GM12878 (cell line): ENCODE measurements at regions not wholly inside any gene's neighbourhood (a gene's known extent, or its start where the extent isn't known, plus 50 kb on each side); places are given as distances from the start of the nearest gene placed in this dataset.

Source experiments
- ATAC-seq: fragments of 200-7000 bp; cut with Tn5 transposase; 3 replicates; pipeline ENCODE4 v1.9.1; 2020; ENCODE audit warnings: mild to moderate bottlenecking, moderate library complexity
- BruUV-seq: library from RNA; stranded (reverse); fragments of 400-500 nt; replicated peaks from 2 replicates; lab custom pipeline; 2021; lab: Mats Ljungman, UMichigan
- CTCF ChIA-PET: fragments of 300-600 bp; sonication (Branson Sonifier 250); formaldehyde crosslinking; extraction: SDS; loops from one replicate; lab custom pipeline; 2021; ENCODE audit warnings: inconsistent platforms; lab: Yijun Ruan, JAX
- POLR2A ChIA-PET: fragments of 350-600 bp; formaldehyde crosslinking; extraction: SDS; loops from one replicate; lab custom pipeline; 2021; ENCODE audit warnings: inconsistent platforms; lab: Charles Lee
- RAD21 ChIA-PET: fragments of 300-600 bp; sonication (Branson Sonifier 250); formaldehyde crosslinking; loops from one replicate; lab custom pipeline; 2023; ENCODE audit warnings: antibody characterized with exemption; ENCODE audit not compliant: unreplicated experiment; lab: Charles Lee
- SMC1A ChIA-PET: fragments of 300-600 bp; sonication (Branson Sonifier 250); formaldehyde crosslinking; loops from one replicate; lab custom pipeline; 2023; ENCODE audit not compliant: unreplicated experiment, uncharacterized antibody; lab: Charles Lee
- DNase-seq: peaks from one replicate; pipeline ENCODE4 v3.0.0-alpha.2; 2011; ENCODE audit warnings: low read depth, low spot score
- FAIRE-seq: peaks from 3 replicates; lab custom pipeline; 2011; peaks lifted over from hg19 to GRCh38; lab: Jason Lieb, UNC
- H2AFZ ChIP-seq: 2 replicates; pipeline ENCODE4 v1.6.0; 2011; ENCODE audit warnings: low read depth, low read length, control low read depth; ENCODE audit not compliant: control insufficient read depth
- H3K27ac ChIP-seq: 2 replicates; pipeline ENCODE4 v1.5.1; 2011; ENCODE audit warnings: control low read depth; ENCODE audit not compliant: control insufficient read depth, insufficient read depth
- H3K27me3 ChIP-seq, 2 experiments: replicated peaks in 1 of 2; 2 replicates each; pipeline versions ENCODE4 v1.6.0 to v1.6.1; 2011; ENCODE audit warnings: low read length in 1 of 2; ENCODE audit not compliant: control insufficient read depth in 2 of 2, insufficient read depth in 2 of 2
- H3K36me3 ChIP-seq, 2 experiments: 2 replicates each; pipeline ENCODE4 v1.5.1; 2011; ENCODE audit warnings: low read length in 1 of 2; ENCODE audit not compliant: control insufficient read depth in 2 of 2, insufficient read depth in 2 of 2
- H3K4me1 ChIP-seq: 2 replicates; pipeline ENCODE4 v1.6.1; 2011; ENCODE audit warnings: mild to moderate bottlenecking, low read length, moderate library complexity, mixed read lengths; ENCODE audit not compliant: control insufficient read depth, insufficient read depth
- H3K4me2 ChIP-seq: 2 replicates; pipeline ENCODE4 v1.6.0; 2011; ENCODE audit warnings: control low read depth; ENCODE audit not compliant: control insufficient read depth, insufficient read depth
- H3K4me3 ChIP-seq: fragments of 200-600 bp; sonication (generic); 2 replicates; pipeline ENCODE4 v1.5.1; 2016
- H3K79me2 ChIP-seq: 2 replicates; pipeline ENCODE4 v1.6.0; 2011; ENCODE audit warnings: low read length; ENCODE audit not compliant: control insufficient read depth, insufficient read depth
- H3K9ac ChIP-seq: 2 replicates; pipeline ENCODE4 v1.8.0; 2011; ENCODE audit warnings: low read length, control low read depth, mixed read lengths; ENCODE audit not compliant: control insufficient read depth, insufficient read depth
- H3K9me3 ChIP-seq: replicated peaks from 3 replicates; pipeline ENCODE4 v1.5.1; 2011; ENCODE audit warnings: mild to moderate bottlenecking, low read length; ENCODE audit not compliant: control insufficient read depth, insufficient read depth
- H4K20me1 ChIP-seq: 2 replicates; pipeline ENCODE4 v1.6.0; 2011; ENCODE audit not compliant: control insufficient read depth, insufficient read depth
- ATF3 ChIP-seq: IDR thresholded peaks from 2 replicates; pipeline ENCODE4 v1.6.1; 2011; ENCODE audit warnings: low read depth, mild to moderate bottlenecking, low read length, moderate library complexity, borderline replicate concordance; ENCODE audit errors: extremely low read depth
- BHLHE40 ChIP-seq, 2 experiments: fragments of 450-650 bp in 1 of 2; IDR thresholded peaks; 2 replicates each; pipeline ENCODE4 v1.6.1; 2011 to 2017; ENCODE audit warnings: low read depth in 2 of 2, borderline replicate concordance in 1 of 2, improper control_type of control experiment in 1 of 2, low read length in 1 of 2, mild to moderate bottlenecking in 1 of 2
- CREM ChIP-seq: IDR thresholded peaks from 2 replicates; pipeline ENCODE4 v1.6.1; 2014; ENCODE audit warnings: antibody characterized with exemption, low read depth
- EED ChIP-seq: sonication (generic); IDR thresholded peaks from 2 replicates; pipeline ENCODE4 v1.6.1; 2016; ENCODE audit warnings: antibody characterized with exemption, low read depth
- FOXM1 ChIP-seq: IDR thresholded peaks from 2 replicates; pipeline ENCODE4 v1.6.1; 2012; ENCODE audit warnings: low read depth, mild to moderate bottlenecking, inconsistent platforms, low read length, moderate library complexity
- HCFC1 ChIP-seq: fragments of 150-350 bp; IDR thresholded peaks from 2 replicates; pipeline ENCODE4 v1.6.1; 2014; ENCODE audit warnings: low read length
- IKZF2 ChIP-seq, 2 experiments: fragments of 450-650 bp; IDR thresholded peaks; 2 replicates each; pipeline ENCODE4 v1.6.1; 2017; ENCODE audit warnings: mild to moderate bottlenecking in 2 of 2, moderate library complexity in 2 of 2
- KAT2A ChIP-seq: conservative IDR thresholded peaks from 2 replicates; pipeline ENCODE4 v1.6.1; 2011; ENCODE audit warnings: low read depth, low read length; ENCODE audit not compliant: control insufficient read depth
- NFIC ChIP-seq: IDR thresholded peaks from 2 replicates; pipeline ENCODE4 v1.6.1; 2012; ENCODE audit warnings: low read depth, mild to moderate bottlenecking, inconsistent platforms, low read length, moderate library complexity
- PAX8 ChIP-seq: fragments of 450-650 bp; IDR thresholded peaks from 2 replicates; pipeline ENCODE4 v1.6.1; 2017; ENCODE audit warnings: mild to moderate bottlenecking, moderate library complexity
- POLR2AphosphoS5 ChIP-seq: IDR thresholded peaks from 2 replicates; pipeline ENCODE4 v1.6.1; 2011; ENCODE audit warnings: mild to moderate bottlenecking, low read length, inconsistent platforms
- RAD51 ChIP-seq: fragments of 450-650 bp; IDR thresholded peaks from 2 replicates; pipeline ENCODE4 v1.6.1; 2016; ENCODE audit warnings: moderate library complexity, mild to moderate bottlenecking, inconsistent platforms
- SIN3A ChIP-seq: IDR thresholded peaks from 2 replicates; pipeline ENCODE4 v1.6.1; 2012; ENCODE audit warnings: low read depth, low read length, improper control_type of control experiment
- SREBF1 ChIP-seq: IDR thresholded peaks from 2 replicates; pipeline ENCODE4 v1.6.1; 2012; ENCODE audit warnings: mild to moderate bottlenecking, low read length
- TCF3 ChIP-seq: IDR thresholded peaks from 2 replicates; pipeline ENCODE4 v1.6.1; 2012; ENCODE audit warnings: low read depth, mild to moderate bottlenecking, low read length, borderline replicate concordance; ENCODE audit not compliant: insufficient read depth
- WGBS: methylation state at CpG from one replicate; pipeline ENCODE4 v1.1.6; 2016; ENCODE audit warnings: low lambda C conversion rate; ENCODE audit not compliant: insufficient replicate concordance, insufficient coverage; ENCODE audit errors: missing lambda C conversion rate; 5-methylcytosine and 5-hydroxymethylcytosine counted together
- in situ Hi-C: fragments of 300-500 bp; cut with MboI; formaldehyde crosslinking; loops from 9 replicates; pipeline ENCODE4 v1.14.3; 2018; ENCODE audit warnings: mixed read lengths
- intact Hi-C: fragments of 100-400 bp; cut with micrococcal nuclease; formaldehyde crosslinking; loops from one replicate; pipeline ENCODE4 v1.14.2; 2022; ENCODE audit not compliant: unreplicated experiment
- TF ChIP-seq, protein P1 (sequence below): fragments of 450-650 bp; IDR thresholded peaks from 2 replicates; pipeline ENCODE4 v1.6.1; 2017; ENCODE audit warnings: borderline replicate concordance
- TF ChIP-seq, protein P2 (sequence below): IDR thresholded peaks from 2 replicates; pipeline ENCODE4 v1.6.1; 2012; ENCODE audit warnings: low read depth, low read length, improper control_type of control experiment

GRCh38 chr6:170160628-170161611, 130.0 kb downstream of the DLL1 start:
- TF ChIP-seq, protein P1, sequence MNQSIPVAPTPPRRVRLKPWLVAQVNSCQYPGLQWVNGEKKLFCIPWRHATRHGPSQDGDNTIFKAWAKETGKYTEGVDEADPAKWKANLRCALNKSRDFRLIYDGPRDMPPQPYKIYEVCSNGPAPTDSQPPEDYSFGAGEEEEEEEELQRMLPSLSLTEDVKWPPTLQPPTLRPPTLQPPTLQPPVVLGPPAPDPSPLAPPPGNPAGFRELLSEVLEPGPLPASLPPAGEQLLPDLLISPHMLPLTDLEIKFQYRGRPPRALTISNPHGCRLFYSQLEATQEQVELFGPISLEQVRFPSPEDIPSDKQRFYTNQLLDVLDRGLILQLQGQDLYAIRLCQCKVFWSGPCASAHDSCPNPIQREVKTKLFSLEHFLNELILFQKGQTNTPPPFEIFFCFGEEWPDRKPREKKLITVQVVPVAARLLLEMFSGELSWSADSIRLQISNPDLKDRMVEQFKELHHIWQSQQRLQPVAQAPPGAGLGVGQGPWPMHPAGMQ: no peak
- TF ChIP-seq PAX8: no peak
- TF ChIP-seq FOXM1: no peak
- TF ChIP-seq KAT2A: no peak
- TF ChIP-seq IKZF2 (IDR thresholded peaks at IDR 0.05): no peak
- no peak for TF ChIP-seq EED
- no peak for TF ChIP-seq BHLHE40 (IDR thresholded peaks at IDR 0.05; ENCODE audit: borderline replicate concordance in 1 of 2, low read depth in 2 of 2, low read length in 1 of 2)
- TF ChIP-seq HCFC1: no peak
- TF ChIP-seq, protein P2, sequence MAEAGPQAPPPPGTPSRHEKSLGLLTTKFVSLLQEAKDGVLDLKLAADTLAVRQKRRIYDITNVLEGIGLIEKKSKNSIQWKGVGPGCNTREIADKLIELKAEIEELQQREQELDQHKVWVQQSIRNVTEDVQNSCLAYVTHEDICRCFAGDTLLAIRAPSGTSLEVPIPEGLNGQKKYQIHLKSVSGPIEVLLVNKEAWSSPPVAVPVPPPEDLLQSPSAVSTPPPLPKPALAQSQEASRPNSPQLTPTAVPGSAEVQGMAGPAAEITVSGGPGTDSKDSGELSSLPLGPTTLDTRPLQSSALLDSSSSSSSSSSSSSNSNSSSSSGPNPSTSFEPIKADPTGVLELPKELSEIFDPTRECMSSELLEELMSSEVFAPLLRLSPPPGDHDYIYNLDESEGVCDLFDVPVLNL: no peak
- TF ChIP-seq NFIC: no peak
- no peak for TF ChIP-seq CREM
- TF ChIP-seq SIN3A: no peak
- no peak for TF ChIP-seq RAD51
- TF ChIP-seq ATF3: no peak
- no peak for TF ChIP-seq SREBF1
- no peak for TF ChIP-seq TCF3
- TF ChIP-seq POLR2AphosphoS5: no peak
- no peak overlapping the region for H2AFZ ChIP-seq
- H4K20me1 ChIP-seq: no peaks in the 10 kb centered on the region
- no peak overlapping the region for H3K4me2 ChIP-seq
- H3K9ac ChIP-seq: no peak overlapping the region
- in situ Hi-C loops: no loop called here
- no TSS peak for BruUV-seq
- SMC1A ChIA-PET: no interaction called here
- FAIRE-seq (no peak), DNase-seq (no peak), ATAC-seq (no peak)
- RAD21 ChIA-PET: no interaction called here
- no peaks in the 10 kb centered on the region for H3K27me3 ChIP-seq
- CTCF ChIA-PET: no interaction called here
- no peak overlapping the region for H3K27ac ChIP-seq
- no peaks in the 10 kb centered on the region for H3K4me1 ChIP-seq
- no peaks in the 10 kb centered on the region for H3K36me3 ChIP-seq
- intact Hi-C loops: no loop called here
- POLR2A ChIA-PET: no interaction called here
- no peaks in the 10 kb centered on the region for H3K79me2 ChIP-seq
- 88% methylated on average over 23 of the region's 27 CpGs for WGBS
- no peak overlapping the region for H3K4me3 ChIP-seq
- no peaks in the 10 kb centered on the region; the same call in 2 of the 3 replicates for H3K9me3 ChIP-seq
